NCI-H2107 (cell line): ENCODE measurements at regions not wholly inside any gene's neighbourhood (a gene's known extent, or its start where the extent isn't known, plus 50 kb on each side); places are given as distances from the start of the nearest gene placed in this dataset.
"Not testable (repeated sequence)": the region's sequence is repeated elsewhere in the genome, so short reads cannot be mapped to it uniquely, and the experiment has no call there.

ENCODE experiments used
- DNase-seq: peaks from one replicate; lab custom pipeline; 2025; lab: John Stamatoyannopoulos, UW

GRCh38 chr2:160794926-160795325 is 301.3 kb upstream of the RBMS1 start:
- no peak for DNase-seq

DNA sequence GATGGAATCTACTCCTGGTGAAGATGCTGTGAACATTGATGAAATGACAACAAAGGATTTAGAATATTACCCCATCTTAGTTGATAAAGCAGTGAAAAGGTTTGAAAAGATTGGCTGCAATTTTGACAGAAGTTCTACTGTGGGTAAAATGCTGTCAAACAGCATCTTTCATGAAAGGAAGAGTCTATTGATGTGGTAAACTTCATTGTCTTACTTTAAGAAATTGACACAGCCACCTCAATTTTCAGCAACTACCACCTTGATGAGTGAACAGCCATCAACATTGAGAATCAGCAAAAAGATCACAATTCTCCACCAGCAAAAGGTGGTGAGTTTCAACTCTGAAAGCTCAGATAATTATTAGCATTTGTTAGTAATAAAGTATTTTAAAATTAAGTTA is 310.3 kb upstream of the RBMS1 start:
- DNase-seq, result no peak

DNA sequence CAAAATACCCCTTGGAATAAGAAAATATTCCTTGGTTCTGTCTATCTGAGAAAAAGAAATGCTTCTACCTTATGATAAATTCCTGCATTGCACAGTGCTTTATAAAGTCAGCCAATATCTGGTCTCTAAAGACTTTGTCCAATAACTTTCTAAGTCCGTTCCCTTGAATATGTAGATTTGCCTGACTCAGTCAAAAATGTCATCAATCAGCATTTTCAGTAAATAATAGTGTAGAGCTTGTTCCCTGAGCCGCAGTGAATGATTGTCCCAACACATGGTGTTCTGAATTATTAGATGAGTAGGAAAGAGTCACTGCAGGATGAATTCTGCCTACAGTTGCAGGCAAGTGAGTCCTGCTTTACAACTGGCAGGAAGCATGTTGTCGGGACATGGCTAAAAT is 316.8 kb upstream of the RBMS1 start:
- no peak for DNase-seq

- DNase-seq, result no peak
These were observed 319.4 kb upstream of the RBMS1 start for GRCh38 chr2:160812830-160813505.

DNA sequence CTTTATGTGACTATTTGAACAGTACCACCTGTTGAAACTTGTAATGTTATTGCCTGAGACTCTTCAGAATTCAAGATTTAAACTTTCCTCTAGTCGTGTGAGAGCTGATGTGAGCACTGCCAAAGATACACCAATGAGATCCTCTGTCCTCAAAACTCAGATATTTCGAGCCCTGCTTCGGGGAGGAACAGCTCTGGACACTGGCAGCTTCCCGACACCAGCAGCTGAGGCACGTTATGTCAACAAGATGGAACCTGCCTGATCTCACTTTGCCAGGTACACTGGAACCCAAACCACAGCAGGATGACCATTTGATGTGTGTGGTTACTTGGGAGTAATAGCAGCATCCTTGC is 319.9 kb upstream of the RBMS1 start:
- DNase-seq, result no peak

GRCh38 chr2:160816916-160817499 is 323.4 kb upstream of the RBMS1 start:
- DNase-seq, result no peak

- no peak for DNase-seq
These were observed 327.1 kb upstream of the RBMS1 start for GRCh38 chr2:160820691-160821090.

DNA sequence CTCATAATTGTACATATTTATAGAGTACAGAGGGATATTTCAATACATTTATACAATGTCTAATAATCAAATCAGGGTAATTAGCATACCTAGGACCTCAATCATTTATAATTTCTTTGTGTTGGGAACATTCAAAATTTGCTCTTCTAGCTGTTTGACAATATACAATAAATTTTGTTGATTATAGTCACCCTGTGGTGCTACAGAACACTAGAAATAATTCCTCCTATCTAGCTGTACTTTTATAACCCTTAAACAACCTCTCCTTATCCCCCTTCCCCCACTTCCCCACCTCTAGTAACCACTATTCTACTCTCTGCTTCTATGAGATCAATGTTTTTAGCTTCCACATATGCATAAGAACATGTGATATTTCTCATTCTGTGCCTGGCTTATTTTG is 328.4 kb upstream of the RBMS1 start:
- DNase-seq, result no peak

- DNase-seq, result no peak
These were observed 331.8 kb upstream of the RBMS1 start for GRCh38 chr2:160825433-160825832.

DNA sequence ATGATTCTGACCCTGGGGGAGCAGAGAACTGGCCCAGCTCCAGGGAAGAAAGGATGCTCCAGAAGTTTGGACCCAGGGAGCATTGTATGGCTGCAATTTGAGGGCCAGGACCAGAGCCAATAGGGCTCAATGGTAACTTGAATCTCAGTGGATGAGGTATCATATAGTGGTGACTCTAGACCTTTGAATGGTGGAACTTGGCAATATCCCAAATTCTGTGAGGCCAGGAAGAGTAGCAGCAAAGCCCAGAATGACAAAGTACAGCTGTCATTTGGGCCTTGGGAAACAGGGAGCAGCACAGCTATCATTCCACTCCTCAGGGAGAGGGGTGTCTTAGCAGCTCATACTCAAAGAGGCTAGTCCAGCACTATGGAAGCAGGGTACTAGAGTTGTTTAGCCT is 332.9 kb upstream of the RBMS1 start:
- DNase-seq, result no peak

GRCh38 chr2:160828076-160828475 is 332.2 kb upstream of the TANK start:
- no peak for DNase-seq

DNA sequence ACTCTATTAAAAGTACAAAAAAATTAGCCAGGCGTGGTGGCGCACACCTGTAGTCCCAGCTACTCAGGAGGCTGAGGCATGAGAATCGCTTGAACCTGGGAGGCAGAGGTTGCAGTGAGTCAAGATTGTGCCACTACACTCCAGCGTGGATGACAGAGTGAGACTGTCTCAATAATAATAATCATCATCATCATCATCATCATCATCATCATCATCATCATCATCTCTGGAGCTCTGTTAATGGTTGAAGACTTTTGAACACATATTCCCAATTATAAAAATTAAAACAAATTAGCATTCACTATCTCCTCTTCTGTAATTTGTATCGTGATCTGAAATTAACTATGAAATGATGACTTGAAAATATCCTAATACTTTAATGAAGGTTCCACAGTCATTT is 327.8 kb upstream of the TANK start:
- DNase-seq, result not testable (repeated sequence)

GRCh38 chr2:160835166-160835565 is 325.1 kb upstream of the TANK start:
- no peak for DNase-seq

DNA sequence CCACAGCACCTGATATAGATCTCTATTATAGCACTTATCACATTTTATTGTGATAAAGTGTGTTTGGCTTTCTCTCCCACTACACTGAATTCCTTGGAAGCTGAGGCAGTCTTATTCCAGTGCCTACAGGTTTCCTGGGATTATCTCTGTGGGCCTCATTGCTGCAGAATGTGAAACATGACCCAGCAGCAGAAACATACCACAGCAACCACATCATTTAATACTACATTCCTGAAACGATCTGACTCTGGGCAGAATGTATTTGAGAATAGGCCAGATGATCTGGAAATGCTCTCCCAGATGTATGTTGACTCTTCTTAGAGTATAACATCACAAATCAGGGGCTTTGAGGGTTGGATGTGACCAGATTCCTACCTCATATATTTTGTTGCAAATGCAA is 323.5 kb upstream of the TANK start:
- no peak for DNase-seq

- no peak for DNase-seq
These were observed 322.8 kb upstream of the TANK start for GRCh38 chr2:160837416-160837815.

DNA sequence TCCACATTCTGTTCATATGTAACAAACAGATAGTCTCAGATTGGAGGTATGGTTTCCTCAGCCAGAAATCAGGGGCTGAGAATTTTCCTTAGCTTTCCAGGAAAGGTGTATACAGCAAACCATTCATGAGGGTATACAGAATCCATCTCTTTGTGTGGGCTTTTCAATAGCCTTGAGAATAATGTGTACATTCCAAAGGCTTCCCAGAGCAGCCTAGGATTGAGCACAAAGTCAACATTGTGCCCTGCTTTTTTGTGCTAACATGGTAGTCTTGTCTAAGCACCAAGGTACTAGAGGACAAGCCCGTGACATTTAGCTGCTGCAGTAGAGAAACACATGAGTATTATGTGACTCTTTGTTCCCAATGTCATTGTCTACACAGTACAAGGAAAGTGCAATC is 322.1 kb upstream of the TANK start:
- no peak for DNase-seq

- DNase-seq, result no peak
These were observed 321.5 kb upstream of the TANK start for GRCh38 chr2:160838691-160839090.

- no peak for DNase-seq
These were observed 317.9 kb upstream of the TANK start for GRCh38 chr2:160842286-160842685.

DNA sequence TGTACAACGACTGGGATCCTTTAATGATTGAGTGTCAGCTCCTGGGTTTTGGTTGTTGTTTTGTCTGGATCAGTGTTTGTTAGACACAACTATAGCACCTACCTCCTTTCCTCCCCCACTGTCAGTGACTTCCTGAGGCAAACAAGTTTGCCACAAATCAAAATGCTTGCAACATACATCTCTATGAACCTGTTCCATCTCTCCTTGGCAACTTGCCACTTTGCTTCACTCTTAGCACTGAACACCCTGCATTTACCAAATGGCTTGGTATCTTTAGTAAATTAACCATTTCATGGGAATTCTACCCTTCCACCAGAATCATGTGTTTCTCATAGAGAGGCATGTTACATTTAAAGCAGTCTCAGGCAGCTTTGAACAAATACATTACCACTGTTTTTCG is 301.1 kb upstream of the TANK start:
- DNase-seq, result no peak

- DNase-seq, result no peak
These were observed 298.0 kb upstream of the TANK start for GRCh38 chr2:160862226-160862625.

GRCh38 chr2:160868891-160869290 is 291.3 kb upstream of the TANK start:
- DNase-seq, result no peak

DNA sequence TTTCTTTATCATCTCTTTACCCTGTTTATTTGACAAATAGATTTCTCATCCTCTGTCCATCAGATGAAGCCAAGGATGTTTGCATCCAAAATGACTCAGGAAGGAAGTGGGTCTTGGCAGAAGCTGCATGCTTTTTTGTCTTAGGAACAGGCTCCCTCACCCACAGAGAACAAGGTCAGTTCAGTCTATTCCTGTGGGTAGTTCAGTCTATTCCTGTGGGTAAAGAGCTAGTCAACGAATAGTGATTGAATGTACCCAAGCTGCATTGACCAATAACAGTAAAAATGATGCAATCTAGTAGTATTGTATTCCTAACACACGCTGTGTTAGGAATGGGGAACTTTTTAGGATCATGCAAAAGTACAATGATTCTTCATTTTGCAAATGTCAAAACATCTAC is 290.8 kb upstream of the TANK start:
- DNase-seq, result no peak

GRCh38 chr2:160870729-160871465 is 289.3 kb upstream of the TANK start:
- DNase-seq, result no peak

DNA sequence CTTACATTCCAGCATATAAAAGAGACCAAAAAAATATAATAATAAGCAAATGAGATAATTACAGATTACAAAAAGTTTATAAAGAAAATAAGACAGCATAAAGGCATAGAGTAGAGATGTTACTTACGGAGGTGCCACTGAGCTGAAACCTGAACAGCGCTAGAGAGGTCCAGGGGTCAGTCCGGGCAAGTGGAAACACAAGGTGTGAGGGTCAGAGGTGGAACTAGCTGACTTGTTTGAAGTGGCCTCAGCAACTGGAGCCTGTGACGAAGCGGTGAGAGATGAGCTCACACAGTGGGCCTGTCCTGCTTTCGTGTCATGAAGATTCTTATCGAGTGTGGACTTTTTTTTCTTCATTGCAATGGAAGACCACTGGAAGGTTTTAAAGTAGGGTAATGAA is 288.3 kb upstream of the TANK start:
- DNase-seq, result no peak
